H1 (cell line): ENCODE measurements at regions not wholly inside any gene's neighbourhood (a gene's known extent, or its start where the extent isn't known, plus 50 kb on each side); places are given as distances from the start of the nearest gene placed in this dataset.

Source experiments
- CTCF ChIA-PET: fragments of 300-600 bp; sonication (Branson Sonifier 250); formaldehyde crosslinking; loops from one replicate; lab custom pipeline; 2021; ENCODE audit not compliant: partially characterized antibody; lab: Charles Lee
- POLR2A ChIA-PET: fragments of 300-600 bp; sonication (Branson Sonifier 250); formaldehyde crosslinking; loops from one replicate; lab custom pipeline; 2021; ENCODE audit warnings: inconsistent platforms; ENCODE audit not compliant: partially characterized antibody; lab: Charles Lee
- DNase-seq, 2 experiments: peaks; one replicate each; pipeline versions ENCODE4 v3.0.0 to v3.0.0-alpha.2; 2010 to 2022; ENCODE audit warnings: low spot score in 2 of 2, low read depth in 1 of 2, mixed read lengths in 1 of 2
- FAIRE-seq: peaks from 2 replicates; lab custom pipeline; 2011; peaks lifted over from hg19 to GRCh38; lab: Jason Lieb, UNC
- H2AFZ ChIP-seq: 2 replicates; pipeline ENCODE4 v1.8.1; 2012; ENCODE audit warnings: low read length, inconsistent platforms
- H2AK5ac ChIP-seq: 2 replicates; pipeline ENCODE4 v1.6.1; 2013; ENCODE audit warnings: low read depth, low read length
- H2BK120ac ChIP-seq: replicated peaks from 2 replicates; pipeline ENCODE3; 2013; ENCODE audit warnings: low read depth, low read length, inconsistent platforms
- H2BK12ac ChIP-seq: 2 replicates; pipeline ENCODE4 v1.6.1; 2013; ENCODE audit warnings: low read depth, low read length
- H2BK15ac ChIP-seq: 2 replicates; pipeline ENCODE4 v1.6.1; 2013; ENCODE audit warnings: low read length
- H2BK20ac ChIP-seq: 2 replicates; pipeline ENCODE4 v1.6.1; 2013; ENCODE audit warnings: low read length
- H2BK5ac ChIP-seq: 2 replicates; pipeline ENCODE4 v1.6.1; 2013; ENCODE audit warnings: low read depth, low read length
- H3K14ac ChIP-seq: 2 replicates; pipeline ENCODE4 v1.6.1; 2013; ENCODE audit warnings: inconsistent platforms; ENCODE audit not compliant: insufficient read length
- H3K18ac ChIP-seq: 2 replicates; pipeline ENCODE4 v1.6.1; 2013; ENCODE audit warnings: low read length; ENCODE audit errors: extremely low read depth
- H3K23ac ChIP-seq: 2 replicates; pipeline ENCODE4 v1.6.1; 2013; ENCODE audit warnings: inconsistent platforms; ENCODE audit not compliant: insufficient read length
- H3K23me2 ChIP-seq: 2 replicates; pipeline ENCODE4 v1.6.1; 2013; ENCODE audit warnings: low read depth, low read length
- H3K27ac ChIP-seq: 2 replicates; pipeline ENCODE4 v1.6.1; 2011; ENCODE audit warnings: low read depth, low read length, inconsistent platforms
- H3K27me3 ChIP-seq, 4 experiments: replicated peaks in 1 of 4; 1 replicate in 1 of 4; 2 replicates in 3 of 4; pipeline versions ENCODE4 v1.6.1 to v1.8.1; 2011 to 2013; ENCODE audit warnings: low read length in 3 of 4, mild to moderate bottlenecking in 3 of 4, inconsistent platforms in 2 of 4, mixed read lengths in 2 of 4, moderate library complexity in 1 of 4; ENCODE audit not compliant: control insufficient read depth in 3 of 4, insufficient read depth in 3 of 4; ENCODE audit errors: extremely low read depth in 1 of 4
- H3K36me3 ChIP-seq, 4 experiments: 2 replicates each; pipeline versions ENCODE4 v1.6.1 to v1.8.1; 2011 to 2013; ENCODE audit warnings: mild to moderate bottlenecking in 4 of 4, low read length in 3 of 4, moderate library complexity in 2 of 4, control low read depth in 1 of 4, inconsistent platforms in 1 of 4; ENCODE audit not compliant: insufficient read depth in 4 of 4, control insufficient read depth in 2 of 4
- H3K4ac ChIP-seq: replicated peaks from 2 replicates; pipeline ENCODE3; 2013; ENCODE audit warnings: low read length, low read depth, mixed read lengths, inconsistent platforms; ENCODE audit not compliant: insufficient read length
- H3K4me1 ChIP-seq, 4 experiments: replicated peaks in 1 of 4; 1 replicate in 1 of 4; 2 replicates in 3 of 4; pipeline versions ENCODE4 v1.6.1 to v1.8.1; 2011 to 2013; ENCODE audit warnings: low read length in 3 of 4, inconsistent platforms in 2 of 4, mixed read lengths in 1 of 4; ENCODE audit not compliant: insufficient read depth in 4 of 4, control insufficient read depth in 3 of 4
- H3K4me2 ChIP-seq, 2 experiments: 2 replicates each; pipeline versions ENCODE4 v1.6.1 to v1.8.1; 2011 to 2013; ENCODE audit warnings: low read depth in 2 of 2, low read length in 2 of 2, control low read depth in 1 of 2, inconsistent platforms in 1 of 2, mild to moderate bottlenecking in 1 of 2; ENCODE audit not compliant: insufficient read depth in 1 of 2
- H3K4me3 ChIP-seq, 4 experiments: fragments of 200-600, 300-600 bp in 1 of 4; sonication (generic), shearing (Covaris generic), sonication (Bioruptor Twin) in 1 of 4; 2 replicates each; pipeline versions ENCODE4 v1.5.1 to v1.8.1; 2011 to 2016; ENCODE audit warnings: low read length in 4 of 4, low read depth in 3 of 4, control low read depth in 2 of 4, inconsistent platforms in 2 of 4, mild to moderate bottlenecking in 2 of 4, mixed read lengths in 1 of 4, moderate library complexity in 1 of 4; ENCODE audit not compliant: insufficient read depth in 2 of 4; ENCODE audit errors: extremely low read depth in 1 of 4
- H3K56ac ChIP-seq: replicated peaks from 2 replicates; pipeline ENCODE3; 2013; ENCODE audit warnings: low read depth, mild to moderate bottlenecking, mixed read lengths, low read length, inconsistent platforms; ENCODE audit not compliant: insufficient read length
- H3K79me1 ChIP-seq: 2 replicates; pipeline ENCODE4 v1.6.1; 2013; ENCODE audit warnings: low read depth, low read length, control low read depth
- H3K79me2 ChIP-seq, 2 experiments: 2 replicates each; pipeline versions ENCODE4 v1.6.1 to v1.8.1; 2012 to 2013; ENCODE audit warnings: low read length in 2 of 2, mild to moderate bottlenecking in 2 of 2, inconsistent platforms in 1 of 2; ENCODE audit not compliant: insufficient read depth in 2 of 2, control insufficient read depth in 1 of 2
- H3K9ac ChIP-seq, 4 experiments: replicated peaks in 1 of 4; 1 replicate in 1 of 4; 2 replicates in 3 of 4; pipeline versions ENCODE4 v1.6.1 to v1.8.1; 2011 to 2013; ENCODE audit warnings: low read depth in 3 of 4, low read length in 3 of 4, control low read depth in 2 of 4, mild to moderate bottlenecking in 2 of 4, moderate library complexity in 2 of 4, inconsistent platforms in 1 of 4; ENCODE audit errors: extremely low read depth in 1 of 4
- H3K9me3 ChIP-seq, 2 experiments: 2 replicates each; pipeline versions ENCODE4 v1.6.1 to v1.8.1; 2012 to 2013; ENCODE audit warnings: mild to moderate bottlenecking in 2 of 2, moderate library complexity in 2 of 2, control low read depth in 1 of 2, inconsistent platforms in 1 of 2, low read depth in 1 of 2, low read length in 1 of 2, mixed read lengths in 1 of 2; ENCODE audit not compliant: insufficient read depth in 2 of 2
- H4K20me1 ChIP-seq, 2 experiments: replicated peaks in 1 of 2; 2 replicates each; pipeline versions ENCODE3 to v1.8.1; 2011 to 2013; ENCODE audit warnings: inconsistent platforms in 2 of 2, low read length in 2 of 2, mild to moderate bottlenecking in 1 of 2; ENCODE audit not compliant: insufficient read depth in 2 of 2, control insufficient read depth in 1 of 2
- H4K5ac ChIP-seq: 2 replicates; pipeline ENCODE4 v1.6.1; 2013; ENCODE audit warnings: low read length, low read depth, mixed read lengths, inconsistent platforms; ENCODE audit not compliant: insufficient read length
- H4K8ac ChIP-seq: 2 replicates; pipeline ENCODE4 v1.8.0; 2013; ENCODE audit warnings: mild to moderate bottlenecking, moderate library complexity, low read length, inconsistent platforms; ENCODE audit not compliant: insufficient read depth; ENCODE audit errors: extremely low read depth
- H4K91ac ChIP-seq: replicated peaks from 2 replicates; pipeline ENCODE3; 2013; ENCODE audit warnings: low read length, mixed read lengths, inconsistent platforms; ENCODE audit not compliant: insufficient read length
- BRCA1 ChIP-seq: IDR thresholded peaks from 2 replicates; pipeline ENCODE4 v1.6.1; 2012; ENCODE audit warnings: low read depth, low read length, improper control_type of control experiment
- NANOG ChIP-seq: IDR thresholded peaks from 2 replicates; pipeline ENCODE4 v1.6.1; 2011; ENCODE audit warnings: low read length, low read depth, mild to moderate bottlenecking, inconsistent platforms; ENCODE audit not compliant: insufficient read depth, poor library complexity, severe bottlenecking
- WGBS, 2 experiments: shearing (Covaris generic) in 1 of 2; methylation state at CpG; one replicate each; pipeline versions ENCODE4 v1.1.6 to v1.1.7; 2013 to 2015; ENCODE audit warnings: low lambda C conversion rate in 2 of 2, mixed read lengths in 2 of 2, inconsistent platforms in 1 of 2, low coverage in 1 of 2, missing lambda C conversion rate in 1 of 2; ENCODE audit not compliant: insufficient replicate concordance in 2 of 2, insufficient coverage in 1 of 2, insufficient read length in 1 of 2; ENCODE audit errors: extremely low coverage in 1 of 2, missing lambda C conversion rate in 1 of 2; 5-methylcytosine and 5-hydroxymethylcytosine counted together

DNA sequence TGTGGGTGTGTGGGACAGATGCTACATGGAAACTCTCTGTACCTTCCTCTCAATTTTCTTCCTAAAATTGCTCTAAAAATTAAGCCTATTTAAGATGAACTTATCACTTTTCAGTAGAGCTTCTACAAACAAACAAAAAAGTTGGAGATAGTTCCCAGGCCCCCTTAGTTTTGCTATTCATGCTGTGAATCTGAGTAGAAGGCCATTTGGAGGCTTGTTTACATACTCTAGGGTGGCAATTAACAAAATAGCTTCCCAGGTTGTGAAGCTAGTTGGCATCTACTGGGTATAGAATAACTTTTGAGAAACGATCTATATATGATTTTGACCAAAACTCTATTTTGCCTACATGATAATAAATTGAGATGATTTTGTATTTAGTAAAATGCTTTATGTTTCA lies 541.4 kb upstream of the B3GALT2 start:
- Histone ChIP-seq H3K79me2 (no peaks in the 10 kb centered on the region), H4K20me1 (no peaks in the 10 kb centered on the region), H3K79me1 (no peaks in the 10 kb centered on the region), H3K9me3 (peaks cover 6% of the 10 kb centered on the region in 2 experiments; a peak in 3 of 4 replicates), H2BK120ac (no peak overlapping the region), H3K56ac (no peak overlapping the region), H3K9ac (no peak overlapping the region), H3K4ac (no peak overlapping the region), H3K18ac (no peak overlapping the region), H4K5ac (no peak overlapping the region), H4K91ac (no peak overlapping the region), H3K4me2 (no peak overlapping the region; a peak in 1 of 4 replicates), H3K27ac (no peak overlapping the region), H3K27me3 (peaks cover 3 to 9% (median 6%) of the 10 kb centered on the region in 4 experiments; a peak in 4 of 7 replicates), H2AK5ac (no peak overlapping the region), H3K14ac (no peak overlapping the region), H3K36me3 (no peaks in the 10 kb centered on the region; a peak in 1 of 8 replicates), H3K4me1 (peaks cover 0 to 8% (median 2%) of the 10 kb centered on the region in 4 experiments; a peak in 1 of 7 replicates), H4K8ac (no peak overlapping the region), H2BK5ac (no peak overlapping the region), H2BK15ac (no peak overlapping the region), H3K4me3 (no peak overlapping the region), H3K23ac (no peak overlapping the region), H2BK12ac (no peak overlapping the region), H3K23me2 (no peaks in the 10 kb centered on the region), H2AFZ (no peak overlapping the region), H2BK20ac (no peak overlapping the region)
- WGBS, 2 experiments, result 57% methylated on average over 1 of the region's 1 CpG; no CpG with 5 or more reads in 1 of the 2 experiments
- FAIRE-seq (no peak), DNase-seq (no peak)
- TF ChIP-seq NANOG (peak; percentile 85), BRCA1 (no peak)
- POLR2A ChIA-PET, result no interaction called here
- CTCF ChIA-PET, result interaction anchor here (1.8 to 3.8 kb wide), 2 partner anchors 20 to 27 kb away, joined by 4 to 12 read pairs; no protein-coding TSS in a partner anchor
